HG02571 (cell line): ENCODE measurements at regions not wholly inside any gene's neighbourhood (a gene's known extent, or its start where the extent isn't known, plus 50 kb on each side); places are given as distances from the start of the nearest gene placed in this dataset.

Experiments
- ATAC-seq: cut with Tn5 transposase; IDR thresholded peaks from one replicate; pipeline ENCODE4 v1.9.1; 2021; ENCODE audit warnings: mild to moderate bottlenecking, moderate library complexity; ENCODE audit not compliant: unreplicated experiment

- no peak for ATAC-seq
These were observed 89.3 kb downstream of the MACIR start for GRCh38 chr5:103347716-103348423.

- ATAC-seq = no peak
These were observed 87.7 kb downstream of the MACIR start for GRCh38 chr5:103346162-103346748.

GRCh38 chr5:103345461-103345860, 86.9 kb downstream of the MACIR start:
- ATAC-seq = no peak

- ATAC-seq = peak; percentile 99
These were observed 82.3 kb downstream of the MACIR start for GRCh38 chr5:103340717-103341388.

- no peak for ATAC-seq
These were observed 81.6 kb downstream of the MACIR start for GRCh38 chr5:103340132-103340531.

- ATAC-seq = no peak
These were observed 78.4 kb downstream of the MACIR start for GRCh38 chr5:103336941-103337340.

GRCh38 chr5:103333376-103333775, 74.8 kb downstream of the MACIR start:
- ATAC-seq = no peak

GRCh38 chr5:103330875-103331274, 72.3 kb downstream of the MACIR start:
- ATAC-seq = no peak
